ENCODE measurements at regions not wholly inside any gene's neighbourhood (a gene's known extent, or its start where the extent isn't known, plus 50 kb on each side); places are given as distances from the start of the nearest gene placed in this dataset.

- TF ChIP-seq EZH2phosphoT487 (IDR thresholded peaks at IDR 0.05; ENCODE audit: low read depth), result no peak
- no peak for TF ChIP-seq CTCF (IDR thresholded peaks at IDR 0.05; ENCODE audit: low read depth, low read length)
Observed at GRCh38 chr7:155237297-155237696, 60.4 kb upstream of the INSIG1 start.

All from OCI-LY3 (cell line).